ENCODE measurements at regions not wholly inside any gene's neighbourhood (a gene's known extent, or its start where the extent isn't known, plus 50 kb on each side); places are given as distances from the start of the nearest gene placed in this dataset.
"Not testable (repeated sequence)": the region's sequence is repeated elsewhere in the genome, so short reads cannot be mapped to it uniquely, and the experiment has no call there.

DNA sequence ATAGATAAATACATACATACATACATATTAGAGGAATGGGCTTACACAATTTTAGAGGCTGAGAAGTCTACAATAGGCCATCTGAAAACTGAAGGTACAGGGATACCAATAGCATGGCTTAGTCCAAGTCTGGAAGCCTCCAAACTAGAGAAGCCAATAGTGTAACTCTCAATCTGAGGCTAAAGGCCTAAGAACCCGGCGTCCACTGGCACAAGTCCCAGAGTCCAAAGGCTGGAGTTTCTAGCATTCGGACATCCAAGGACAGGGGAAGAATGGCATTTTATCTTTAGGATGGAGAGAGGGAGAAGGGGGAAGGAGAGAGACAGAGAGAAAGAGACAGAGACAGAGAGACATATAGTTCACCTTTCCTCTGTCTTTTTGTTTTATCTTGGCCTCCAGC is 63.7 kb upstream of the SYT4 start:
- no peak for DNase-seq (ENCODE audit: low spot score)

GRCh38 chr18:43350176-43350575 is 72.9 kb upstream of the SYT4 start:
- no peak for DNase-seq (ENCODE audit: low spot score)

GRCh38 chr18:43364535-43364934 is 87.2 kb upstream of the SYT4 start:
- no peak for DNase-seq (ENCODE audit: low spot score)

- no peak for DNase-seq (ENCODE audit: low spot score)
These were observed 90.6 kb upstream of the SYT4 start for GRCh38 chr18:43367895-43368294.

GRCh38 chr18:43369311-43369710 is 92.0 kb upstream of the SYT4 start:
- not testable (repeated sequence) for DNase-seq (ENCODE audit: low spot score)

GRCh38 chr18:43372773-43373172 is 95.5 kb upstream of the SYT4 start:
- DNase-seq (ENCODE audit: low spot score): no peak

DNA sequence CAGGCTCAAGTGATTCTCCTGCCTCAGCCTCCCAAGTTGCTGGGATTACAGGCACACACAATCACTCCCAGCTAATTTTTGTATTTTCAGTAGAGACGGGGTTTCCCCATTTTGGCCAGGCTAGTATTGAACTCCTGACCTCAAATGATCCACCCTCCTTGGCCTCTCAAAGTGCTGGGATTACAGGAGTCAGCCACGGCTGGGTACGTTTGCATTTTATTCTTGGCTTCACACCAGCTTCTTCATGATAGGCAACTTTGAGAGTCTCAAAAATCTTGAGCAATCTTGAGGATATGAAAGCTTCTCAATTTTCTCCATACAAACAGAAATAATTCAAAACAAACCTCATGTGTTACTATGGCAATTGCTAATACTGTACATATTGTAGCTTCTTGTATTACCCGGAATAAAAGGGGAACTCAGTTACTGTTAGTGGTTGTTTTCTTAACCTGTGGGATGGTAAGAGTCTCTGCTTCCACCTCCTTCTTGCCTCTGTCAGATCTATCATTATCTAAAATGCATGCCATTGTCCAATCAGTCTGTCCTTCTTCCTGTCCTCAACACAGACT is 102.9 kb upstream of the SYT4 start:
- no peak for DNase-seq (ENCODE audit: low spot score)

- no peak for DNase-seq (ENCODE audit: low spot score)
These were observed 105.5 kb upstream of the SYT4 start for GRCh38 chr18:43382641-43383403.

GRCh38 chr18:43389163-43389562 is 111.9 kb upstream of the SYT4 start:
- DNase-seq (ENCODE audit: low spot score): no peak

DNA sequence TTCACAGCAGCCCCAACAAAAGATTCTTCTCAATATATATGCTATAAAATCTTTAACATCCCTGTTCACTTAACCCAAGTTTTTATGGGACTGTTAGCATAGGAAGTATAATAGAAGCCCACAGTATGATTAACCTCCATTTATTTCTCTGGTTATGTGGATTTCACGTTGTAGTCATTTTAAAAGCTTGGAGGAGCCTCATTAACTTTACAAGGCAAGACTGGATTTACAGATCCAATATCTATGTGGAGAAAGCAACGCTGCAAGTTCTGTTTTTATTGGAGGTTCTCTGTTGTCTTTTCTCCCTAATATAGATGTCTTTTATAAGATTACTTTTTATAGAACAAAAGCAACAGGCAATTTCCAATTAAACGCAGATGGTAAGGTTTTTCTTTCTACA is 114.9 kb upstream of the SYT4 start:
- DNase-seq (ENCODE audit: low spot score): no peak

GRCh38 chr18:43393174-43393573 is 115.9 kb upstream of the SYT4 start:
- no peak for DNase-seq (ENCODE audit: low spot score)

DNA sequence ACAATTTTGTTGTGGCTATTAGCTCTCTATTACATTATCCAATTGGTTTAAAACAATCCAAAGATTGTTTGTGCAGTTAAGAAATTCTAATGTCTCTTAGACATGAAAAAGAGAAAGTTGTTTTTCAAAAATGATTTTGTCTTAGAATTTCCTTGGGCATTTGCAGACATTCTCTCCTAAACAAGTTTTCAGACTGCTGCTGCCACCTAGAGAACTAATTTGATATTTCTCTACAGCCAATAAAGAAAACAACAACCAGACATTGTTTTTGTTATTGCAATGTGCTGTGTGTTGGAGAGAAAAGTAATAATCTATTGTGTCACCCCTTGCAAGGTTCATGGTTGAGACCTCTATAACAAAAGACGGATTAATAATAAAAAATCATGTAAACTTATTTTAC is 119.0 kb upstream of the SYT4 start:
- no peak for DNase-seq (ENCODE audit: low spot score)

GRCh38 chr18:43398601-43399000 is 121.3 kb upstream of the SYT4 start:
- no peak for DNase-seq (ENCODE audit: low spot score)

DNA sequence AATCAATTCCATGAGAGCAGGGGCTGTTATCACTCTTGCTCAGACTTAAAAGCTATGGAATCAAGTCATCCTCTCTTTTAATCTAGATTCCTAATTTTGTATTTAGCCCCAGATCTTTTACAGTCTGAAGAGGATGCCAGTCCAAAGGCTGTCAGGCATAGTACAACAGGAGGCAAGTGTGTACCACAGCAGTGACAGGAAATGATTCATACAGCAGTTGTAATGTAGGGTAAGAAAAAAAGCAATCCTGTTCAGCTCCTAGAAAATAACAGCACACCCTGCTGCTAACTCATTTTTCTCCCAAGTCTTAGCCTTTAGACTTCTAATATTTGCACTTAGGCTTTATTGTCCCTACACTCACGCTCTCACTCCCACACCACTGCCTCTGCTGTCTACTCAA is 127.8 kb upstream of the SYT4 start:
- DNase-seq (ENCODE audit: low spot score): no peak

DNA sequence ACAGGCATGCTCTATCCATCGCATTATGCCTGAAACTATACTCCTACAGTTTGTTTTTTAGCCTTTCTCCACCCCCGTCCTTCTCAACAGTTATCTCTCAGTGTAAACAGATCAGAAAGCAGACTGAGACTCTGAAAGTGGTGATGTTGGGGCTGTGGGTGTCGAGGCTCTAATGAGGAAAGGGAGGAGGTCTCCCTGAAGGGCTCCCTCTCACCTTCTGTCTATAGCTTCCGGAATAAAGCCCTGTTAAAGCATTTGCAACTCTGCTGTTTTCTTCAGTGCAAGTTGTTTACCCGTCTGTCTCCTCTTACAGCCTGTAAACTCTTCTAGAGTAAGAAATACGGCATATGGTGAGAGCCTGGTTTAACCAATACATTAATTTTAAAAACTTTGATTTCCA is 136.7 kb upstream of the SYT4 start:
- no peak for DNase-seq (ENCODE audit: low spot score)

DNA sequence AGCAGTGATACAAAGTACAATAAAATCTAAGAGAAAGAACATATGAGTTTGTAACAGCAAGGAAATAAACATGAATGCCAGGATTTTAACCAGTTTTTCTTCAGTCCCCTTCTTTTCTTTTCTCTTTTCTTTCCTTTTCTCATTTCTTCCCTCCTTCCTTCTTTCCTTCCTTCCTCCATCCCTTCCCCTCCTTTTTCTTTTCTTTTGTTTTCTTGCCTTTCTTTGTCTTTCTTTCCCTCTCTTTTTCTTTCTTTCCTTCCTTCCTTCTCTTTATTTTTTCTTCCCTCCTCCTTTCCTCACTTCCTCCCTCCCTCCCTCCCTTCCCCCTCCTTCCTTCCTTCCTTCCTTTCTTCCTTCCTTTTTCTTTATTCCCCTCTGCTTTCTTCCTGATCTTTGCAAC is 142.8 kb upstream of the SYT4 start:
- DNase-seq (ENCODE audit: low spot score): no peak

GRCh38 chr18:43420950-43421349 is 143.7 kb upstream of the SYT4 start:
- DNase-seq (ENCODE audit: low spot score): no peak

DNA sequence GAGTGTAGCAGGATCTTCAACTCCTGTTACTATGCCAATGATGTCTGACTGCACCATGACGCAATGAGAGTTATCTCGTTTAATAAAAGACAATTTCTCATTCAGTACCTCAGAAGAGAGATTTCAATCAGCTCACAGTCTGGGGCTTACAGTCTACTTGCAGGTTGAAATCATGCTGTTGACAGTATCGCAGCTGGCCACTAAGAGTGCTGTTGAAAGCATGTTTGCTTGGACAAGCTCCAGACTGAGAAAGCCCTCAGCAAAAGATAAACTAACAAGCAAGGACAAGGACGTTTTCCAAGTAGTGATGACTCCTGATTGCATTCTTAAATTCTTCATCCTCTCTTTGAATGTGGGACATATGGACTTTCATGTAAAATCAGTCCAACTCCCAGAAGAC is 145.2 kb upstream of the SYT4 start:
- DNase-seq (ENCODE audit: low spot score): no peak

- no peak for DNase-seq (ENCODE audit: low spot score)
These were observed 158.6 kb upstream of the SYT4 start for GRCh38 chr18:43435851-43436250.

DNA sequence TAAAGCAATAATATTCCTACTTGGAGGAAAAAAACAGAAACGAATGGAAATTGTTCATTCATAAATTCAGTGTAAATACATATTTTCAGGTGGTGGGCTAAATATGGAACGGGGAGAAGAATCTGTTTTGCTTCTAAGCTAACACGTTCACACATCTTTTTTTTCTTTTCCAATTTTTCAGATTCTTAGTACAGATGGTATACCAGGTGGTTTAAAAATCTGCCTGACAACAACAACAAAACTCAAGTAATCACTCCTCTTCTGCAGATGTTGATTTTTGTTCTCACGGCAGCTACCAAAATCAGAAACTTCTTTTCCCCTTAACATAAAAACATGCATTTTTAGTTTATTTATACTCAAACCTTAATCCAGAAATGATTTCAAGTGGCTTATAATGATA is 164.8 kb upstream of the SYT4 start:
- DNase-seq (ENCODE audit: low spot score): no peak

DNA sequence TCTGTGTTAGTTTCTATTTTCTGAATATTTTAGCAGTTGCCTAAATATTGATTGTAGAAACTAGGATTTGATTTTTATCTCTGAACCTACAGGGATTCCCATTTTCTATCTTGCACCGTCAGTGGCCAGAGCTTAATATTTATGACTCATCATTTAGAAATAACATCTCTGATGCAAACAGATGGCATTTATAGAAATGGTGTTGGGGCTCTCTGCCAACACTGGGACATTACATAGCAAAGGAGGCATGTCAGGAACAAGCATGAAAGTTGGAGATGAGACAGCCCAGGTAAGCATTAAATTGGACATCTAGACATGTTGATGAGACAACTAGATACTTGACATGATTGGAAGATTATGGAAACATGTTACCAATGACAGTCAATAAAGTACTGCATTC is 165.3 kb upstream of the SYT4 start:
- no peak for DNase-seq (ENCODE audit: low spot score)

- DNase-seq (ENCODE audit: low spot score): no peak
These were observed 188.2 kb upstream of the SYT4 start for GRCh38 chr18:43465483-43465882.

- DNase-seq (ENCODE audit: low spot score): no peak
These were observed 194.6 kb upstream of the SYT4 start for GRCh38 chr18:43471873-43472272.

DNA sequence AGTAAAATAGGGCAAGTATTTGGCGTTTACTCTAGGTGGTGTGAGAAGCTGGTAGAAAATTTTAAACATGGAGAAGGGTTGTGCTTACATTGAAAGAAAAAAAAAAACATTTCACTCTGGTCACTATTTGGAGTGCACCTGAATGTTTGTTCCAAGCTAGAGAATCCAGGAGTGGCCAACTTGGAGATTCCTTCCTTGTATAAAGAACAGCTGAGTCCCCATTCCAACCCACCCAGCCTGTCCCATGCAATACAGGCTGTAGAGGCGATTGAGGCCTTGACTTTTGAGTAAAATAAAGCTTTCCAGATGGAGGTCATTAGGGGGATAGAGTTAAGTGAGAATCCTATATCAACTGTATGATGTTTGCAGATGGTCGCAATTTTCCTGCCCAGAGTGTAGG is 203.8 kb upstream of the SYT4 start:
- DNase-seq (ENCODE audit: low spot score): no peak

Measured in hepatic stellate cell (primary cell).